ENCODE measurements at regions not wholly inside any gene's neighbourhood (a gene's known extent, or its start where the extent isn't known, plus 50 kb on each side); places are given as distances from the start of the nearest gene placed in this dataset.

DNA sequence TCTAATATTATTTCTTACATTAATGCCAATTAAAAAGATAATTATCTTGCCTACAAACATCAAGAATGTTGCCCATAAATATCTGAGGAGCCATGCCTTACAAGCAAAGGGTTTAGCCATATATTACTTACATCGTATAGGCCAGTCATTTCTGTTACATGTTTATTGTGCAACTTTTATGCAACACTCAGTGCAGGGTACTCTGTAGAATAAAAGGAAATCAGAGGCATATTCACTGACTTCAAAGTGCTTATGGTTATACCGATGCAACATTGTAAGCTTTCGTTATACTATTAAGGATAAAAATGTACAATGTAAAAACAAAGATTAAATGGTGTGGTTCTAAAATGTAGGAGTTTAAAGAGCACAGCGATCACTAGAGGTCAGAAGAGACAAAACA is 315.9 kb downstream of the PCDH10 start:
- TF ChIP-seq NFIC (IDR thresholded peaks at IDR 0.05; ENCODE audit: borderline replicate concordance) (no peak), SMC3 (IDR thresholded peaks at IDR 0.05; ENCODE audit: low read depth, low read length) (no peak), RAD21 (IDR thresholded peaks at IDR 0.05; ENCODE audit: low read length) (no peak), MXI1 (IDR thresholded peaks at IDR 0.05; ENCODE audit: low read depth, low read length) (no peak), FOSL2 (IDR thresholded peaks at IDR 0.05; ENCODE audit: borderline replicate concordance, low read depth) (no peak), NRF1 (IDR thresholded peaks at IDR 0.05; ENCODE audit: low read depth, low read length) (no peak)
- no peak overlapping the region for H3K4me3 ChIP-seq (ENCODE audit: low read depth in 2 of 2, low read length in 1 of 2)
- no peak overlapping the region for H3K4me2 ChIP-seq
- ChIA-PET CTCF (no interaction called here), POLR2A (no interaction called here)
- H3K9ac ChIP-seq = no peak overlapping the region
- no peak overlapping the region for H3K27ac ChIP-seq (ENCODE audit: low read depth in 2 of 2, low read length in 1 of 2)
- no peaks in the 10 kb centered on the region for H3K79me2 ChIP-seq (ENCODE audit: insufficient read depth)
- no peaks in the 10 kb centered on the region for H3K36me3 ChIP-seq (replicated peaks in 1 of 2; ENCODE audit: control insufficient read depth in 1 of 2, insufficient read depth in 2 of 2, low read length in 1 of 2)
- no peaks in the 10 kb centered on the region for H4K20me1 ChIP-seq (ENCODE audit: insufficient read depth)
- H3K27me3 ChIP-seq (ENCODE audit: insufficient read depth) = no peaks in the 10 kb centered on the region
- H3F3A ChIP-seq (replicated peaks; ENCODE audit: insufficient read depth) = no peaks in the 10 kb centered on the region
- no peaks in the 10 kb centered on the region for H3K9me3 ChIP-seq
- no peaks in the 10 kb centered on the region for H3K4me1 ChIP-seq (ENCODE audit: control insufficient read depth in 1 of 2, insufficient read depth in 2 of 2, low read depth in 1 of 2, low read length in 1 of 2)
- 14% methylated on average over 4 of the region's 4 CpGs for WGBS (ENCODE audit: low lambda C conversion rate)
- H2AFZ ChIP-seq (ENCODE audit: low read depth) = no peak overlapping the region
- no peaks in the 10 kb centered on the region for H3K9me2 ChIP-seq
- DNase-seq = no peak

DNA sequence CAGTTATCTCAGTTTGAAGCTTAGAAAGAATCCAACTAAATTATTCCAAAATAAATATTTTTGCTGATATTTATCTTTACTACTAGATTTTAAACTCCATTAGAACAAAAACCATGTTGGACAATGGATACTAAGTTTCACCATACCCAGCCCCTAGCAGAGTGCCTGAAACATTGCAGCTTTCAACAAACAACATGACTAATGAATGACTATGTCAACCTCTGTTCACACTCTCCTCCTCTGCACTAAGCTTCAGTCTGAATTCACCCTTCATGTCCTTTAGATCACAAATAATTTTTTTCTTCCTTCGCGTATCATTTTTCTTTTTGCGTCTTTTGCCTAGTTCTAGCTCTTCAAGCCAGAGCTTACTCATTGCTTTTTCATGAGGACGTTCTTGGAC is 315.2 kb downstream of the PCDH10 start:
- no peaks in the 10 kb centered on the region for H3F3A ChIP-seq (replicated peaks; ENCODE audit: insufficient read depth)
- ChIA-PET CTCF (no interaction called here), POLR2A (no interaction called here)
- no peak overlapping the region for H3K9ac ChIP-seq
- no peak for DNase-seq
- H3K9me2 ChIP-seq = no peaks in the 10 kb centered on the region
- H3K4me3 ChIP-seq (ENCODE audit: low read depth in 2 of 2, low read length in 1 of 2) = no peak overlapping the region
- no peaks in the 10 kb centered on the region for H3K36me3 ChIP-seq (replicated peaks in 1 of 2; ENCODE audit: control insufficient read depth in 1 of 2, insufficient read depth in 2 of 2, low read length in 1 of 2)
- no peaks in the 10 kb centered on the region for H3K27me3 ChIP-seq (ENCODE audit: insufficient read depth)
- no peaks in the 10 kb centered on the region for H3K9me3 ChIP-seq
- 57% methylated on average over 4 of the region's 4 CpGs for WGBS (ENCODE audit: low lambda C conversion rate)
- no peak overlapping the region for H3K4me2 ChIP-seq
- H4K20me1 ChIP-seq (ENCODE audit: insufficient read depth) = no peaks in the 10 kb centered on the region
- H3K79me2 ChIP-seq (ENCODE audit: insufficient read depth) = no peaks in the 10 kb centered on the region
- TF ChIP-seq YY1 (IDR thresholded peaks at IDR 0.05; ENCODE audit: low read depth) (no peak), FOXM1 (IDR thresholded peaks at IDR 0.05; ENCODE audit: low read depth) (no peak), EP300 (IDR thresholded peaks at IDR 0.05; ENCODE audit: borderline replicate concordance in 1 of 2, low read depth in 1 of 2, low read length in 1 of 2) (no peak), JUND (IDR thresholded peaks at IDR 0.05) (no peak), GABPA (IDR thresholded peaks at IDR 0.05; ENCODE audit: low read depth) (no peak), RAD21 (IDR thresholded peaks at IDR 0.05; ENCODE audit: low read length) (no peak), RXRA (IDR thresholded peaks at IDR 0.05; ENCODE audit: borderline replicate concordance, low read depth) (no peak), ELF1 (IDR thresholded peaks at IDR 0.05) (no peak), GATA2 (CRISPR knock-in tag; IDR thresholded peaks at IDR 0.05) (no peak), EZH2phosphoT487 (IDR thresholded peaks at IDR 0.05; ENCODE audit: borderline replicate concordance, low read depth) (no peak)
- TF ChIP-seq, protein P1, sequence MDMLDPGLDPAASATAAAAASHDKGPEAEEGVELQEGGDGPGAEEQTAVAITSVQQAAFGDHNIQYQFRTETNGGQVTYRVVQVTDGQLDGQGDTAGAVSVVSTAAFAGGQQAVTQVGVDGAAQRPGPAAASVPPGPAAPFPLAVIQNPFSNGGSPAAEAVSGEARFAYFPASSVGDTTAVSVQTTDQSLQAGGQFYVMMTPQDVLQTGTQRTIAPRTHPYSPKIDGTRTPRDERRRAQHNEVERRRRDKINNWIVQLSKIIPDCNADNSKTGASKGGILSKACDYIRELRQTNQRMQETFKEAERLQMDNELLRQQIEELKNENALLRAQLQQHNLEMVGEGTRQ (IDR thresholded peaks at IDR 0.05; ENCODE audit: borderline replicate concordance, low read depth, low read length) = no peak
- TF ChIP-seq, protein P2, sequence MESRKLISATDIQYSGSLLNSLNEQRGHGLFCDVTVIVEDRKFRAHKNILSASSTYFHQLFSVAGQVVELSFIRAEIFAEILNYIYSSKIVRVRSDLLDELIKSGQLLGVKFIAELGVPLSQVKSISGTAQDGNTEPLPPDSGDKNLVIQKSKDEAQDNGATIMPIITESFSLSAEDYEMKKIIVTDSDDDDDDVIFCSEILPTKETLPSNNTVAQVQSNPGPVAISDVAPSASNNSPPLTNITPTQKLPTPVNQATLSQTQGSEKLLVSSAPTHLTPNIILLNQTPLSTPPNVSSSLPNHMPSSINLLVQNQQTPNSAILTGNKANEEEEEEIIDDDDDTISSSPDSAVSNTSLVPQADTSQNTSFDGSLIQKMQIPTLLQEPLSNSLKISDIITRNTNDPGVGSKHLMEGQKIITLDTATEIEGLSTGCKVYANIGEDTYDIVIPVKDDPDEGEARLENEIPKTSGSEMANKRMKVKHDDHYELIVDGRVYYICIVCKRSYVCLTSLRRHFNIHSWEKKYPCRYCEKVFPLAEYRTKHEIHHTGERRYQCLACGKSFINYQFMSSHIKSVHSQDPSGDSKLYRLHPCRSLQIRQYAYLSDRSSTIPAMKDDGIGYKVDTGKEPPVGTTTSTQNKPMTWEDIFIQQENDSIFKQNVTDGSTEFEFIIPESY (IDR thresholded peaks at IDR 0.05; ENCODE audit: borderline replicate concordance, low read depth) = no peak
- H3K27ac ChIP-seq (ENCODE audit: low read depth in 2 of 2, low read length in 1 of 2) = no peak overlapping the region
- H3K4me1 ChIP-seq (ENCODE audit: control insufficient read depth in 1 of 2, insufficient read depth in 2 of 2, low read depth in 1 of 2, low read length in 1 of 2) = no peaks in the 10 kb centered on the region
- H2AFZ ChIP-seq (ENCODE audit: low read depth) = no peak overlapping the region
